ENCODE measurements at regions not wholly inside any gene's neighbourhood (a gene's known extent, or its start where the extent isn't known, plus 50 kb on each side); places are given as distances from the start of the nearest gene placed in this dataset.

DNA sequence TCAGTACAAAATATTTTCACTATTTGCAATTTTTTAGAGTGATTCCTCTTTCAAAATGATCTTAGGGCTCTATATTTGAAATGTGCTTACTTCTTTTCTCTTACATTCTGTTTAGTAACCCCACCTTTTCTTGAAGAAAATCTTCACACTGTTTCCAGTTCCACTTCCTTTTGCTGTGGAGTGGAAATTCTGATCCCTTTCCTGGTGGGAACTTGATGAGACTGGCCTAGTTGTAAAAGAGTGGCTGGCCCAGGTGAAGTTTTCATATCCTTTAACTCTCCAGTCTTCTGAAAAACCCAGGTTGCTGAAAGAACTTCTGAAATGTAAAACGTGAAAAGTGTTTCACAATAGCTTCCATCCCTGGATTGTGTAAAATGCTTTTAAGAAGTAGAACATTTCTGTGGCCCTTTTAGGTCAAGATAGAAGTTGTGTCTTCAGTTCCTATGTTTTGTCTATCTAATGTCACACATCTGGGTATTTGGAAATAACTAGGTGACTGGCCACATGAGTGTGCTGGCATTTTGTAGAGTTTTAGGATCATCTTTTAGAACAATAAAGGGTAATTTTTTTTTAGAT is 84.8 kb upstream of the LRIG1 start:
- 62% methylated on average over 1 of the region's 1 CpG for whole genome bisulfite sequencing
- Histone ChIP-seq H3K27me3 (ENCODE audit: control insufficient read depth in 4 of 4, insufficient read depth in 4 of 4, low read length in 3 of 4) (no peaks in the 10 kb centered on the region), H3K9me3 (ENCODE audit: control insufficient read depth in 4 of 4, low read length in 3 of 4) (no peaks in the 10 kb centered on the region), H3K27ac (ENCODE audit: low read depth in 1 of 2, low read length in 2 of 2) (no peak overlapping the region), H3K36me3 (ENCODE audit: control insufficient read depth in 4 of 4, insufficient read depth in 3 of 4, low read depth in 1 of 4, low read length in 3 of 4) (no peaks in the 10 kb centered on the region), H3K4me3 (ENCODE audit: low read depth in 1 of 3, low read length in 3 of 3) (no peak overlapping the region), H3K9ac (ENCODE audit: low read depth in 1 of 2, low read length in 2 of 2) (no peak overlapping the region), H3K4me1 (ENCODE audit: control insufficient read depth in 4 of 4, insufficient read depth in 4 of 4, low read length in 3 of 4) (peaks cover 0 to 14% (median 7%) of the 10 kb centered on the region in 4 donors)
- TF ChIP-seq JUND (IDR thresholded peaks at IDR 0.05) = no peak
- TF ChIP-seq HNF4G (IDR thresholded peaks at IDR 0.05) = no peak
- TF ChIP-seq RAD21 (IDR thresholded peaks at IDR 0.05) = no peak
- TF ChIP-seq FOXA2 (IDR thresholded peaks at IDR 0.05) = no peak
- TF ChIP-seq FOXA1 (IDR thresholded peaks at IDR 0.05) = no peak
- no peak for TF ChIP-seq HNF4A (conservative IDR thresholded peaks at IDR 0.05)
- TF ChIP-seq, protein P1, sequence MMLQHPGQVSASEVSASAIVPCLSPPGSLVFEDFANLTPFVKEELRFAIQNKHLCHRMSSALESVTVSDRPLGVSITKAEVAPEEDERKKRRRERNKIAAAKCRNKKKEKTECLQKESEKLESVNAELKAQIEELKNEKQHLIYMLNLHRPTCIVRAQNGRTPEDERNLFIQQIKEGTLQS (IDR thresholded peaks at IDR 0.05) = no peak
- no peak for TF ChIP-seq YY1 (IDR thresholded peaks at IDR 0.05)
- TF ChIP-seq TAF1 (conservative IDR thresholded peaks at IDR 0.05) = no peak
- TF ChIP-seq, protein P2, sequence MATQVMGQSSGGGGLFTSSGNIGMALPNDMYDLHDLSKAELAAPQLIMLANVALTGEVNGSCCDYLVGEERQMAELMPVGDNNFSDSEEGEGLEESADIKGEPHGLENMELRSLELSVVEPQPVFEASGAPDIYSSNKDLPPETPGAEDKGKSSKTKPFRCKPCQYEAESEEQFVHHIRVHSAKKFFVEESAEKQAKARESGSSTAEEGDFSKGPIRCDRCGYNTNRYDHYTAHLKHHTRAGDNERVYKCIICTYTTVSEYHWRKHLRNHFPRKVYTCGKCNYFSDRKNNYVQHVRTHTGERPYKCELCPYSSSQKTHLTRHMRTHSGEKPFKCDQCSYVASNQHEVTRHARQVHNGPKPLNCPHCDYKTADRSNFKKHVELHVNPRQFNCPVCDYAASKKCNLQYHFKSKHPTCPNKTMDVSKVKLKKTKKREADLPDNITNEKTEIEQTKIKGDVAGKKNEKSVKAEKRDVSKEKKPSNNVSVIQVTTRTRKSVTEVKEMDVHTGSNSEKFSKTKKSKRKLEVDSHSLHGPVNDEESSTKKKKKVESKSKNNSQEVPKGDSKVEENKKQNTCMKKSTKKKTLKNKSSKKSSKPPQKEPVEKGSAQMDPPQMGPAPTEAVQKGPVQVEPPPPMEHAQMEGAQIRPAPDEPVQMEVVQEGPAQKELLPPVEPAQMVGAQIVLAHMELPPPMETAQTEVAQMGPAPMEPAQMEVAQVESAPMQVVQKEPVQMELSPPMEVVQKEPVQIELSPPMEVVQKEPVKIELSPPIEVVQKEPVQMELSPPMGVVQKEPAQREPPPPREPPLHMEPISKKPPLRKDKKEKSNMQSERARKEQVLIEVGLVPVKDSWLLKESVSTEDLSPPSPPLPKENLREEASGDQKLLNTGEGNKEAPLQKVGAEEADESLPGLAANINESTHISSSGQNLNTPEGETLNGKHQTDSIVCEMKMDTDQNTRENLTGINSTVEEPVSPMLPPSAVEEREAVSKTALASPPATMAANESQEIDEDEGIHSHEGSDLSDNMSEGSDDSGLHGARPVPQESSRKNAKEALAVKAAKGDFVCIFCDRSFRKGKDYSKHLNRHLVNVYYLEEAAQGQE (IDR thresholded peaks at IDR 0.05) = no peak
- no peak for TF ChIP-seq SP1 (IDR thresholded peaks at IDR 0.05)
- TF ChIP-seq EGR1 (IDR thresholded peaks at IDR 0.05; ENCODE audit: low read depth in 2 of 2) = no peak
- TF ChIP-seq, protein P3, sequence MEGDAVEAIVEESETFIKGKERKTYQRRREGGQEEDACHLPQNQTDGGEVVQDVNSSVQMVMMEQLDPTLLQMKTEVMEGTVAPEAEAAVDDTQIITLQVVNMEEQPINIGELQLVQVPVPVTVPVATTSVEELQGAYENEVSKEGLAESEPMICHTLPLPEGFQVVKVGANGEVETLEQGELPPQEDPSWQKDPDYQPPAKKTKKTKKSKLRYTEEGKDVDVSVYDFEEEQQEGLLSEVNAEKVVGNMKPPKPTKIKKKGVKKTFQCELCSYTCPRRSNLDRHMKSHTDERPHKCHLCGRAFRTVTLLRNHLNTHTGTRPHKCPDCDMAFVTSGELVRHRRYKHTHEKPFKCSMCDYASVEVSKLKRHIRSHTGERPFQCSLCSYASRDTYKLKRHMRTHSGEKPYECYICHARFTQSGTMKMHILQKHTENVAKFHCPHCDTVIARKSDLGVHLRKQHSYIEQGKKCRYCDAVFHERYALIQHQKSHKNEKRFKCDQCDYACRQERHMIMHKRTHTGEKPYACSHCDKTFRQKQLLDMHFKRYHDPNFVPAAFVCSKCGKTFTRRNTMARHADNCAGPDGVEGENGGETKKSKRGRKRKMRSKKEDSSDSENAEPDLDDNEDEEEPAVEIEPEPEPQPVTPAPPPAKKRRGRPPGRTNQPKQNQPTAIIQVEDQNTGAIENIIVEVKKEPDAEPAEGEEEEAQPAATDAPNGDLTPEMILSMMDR (IDR thresholded peaks at IDR 0.05; ENCODE audit: low read depth, low read length, missing input control) = no peak
- TF ChIP-seq, protein P4, sequence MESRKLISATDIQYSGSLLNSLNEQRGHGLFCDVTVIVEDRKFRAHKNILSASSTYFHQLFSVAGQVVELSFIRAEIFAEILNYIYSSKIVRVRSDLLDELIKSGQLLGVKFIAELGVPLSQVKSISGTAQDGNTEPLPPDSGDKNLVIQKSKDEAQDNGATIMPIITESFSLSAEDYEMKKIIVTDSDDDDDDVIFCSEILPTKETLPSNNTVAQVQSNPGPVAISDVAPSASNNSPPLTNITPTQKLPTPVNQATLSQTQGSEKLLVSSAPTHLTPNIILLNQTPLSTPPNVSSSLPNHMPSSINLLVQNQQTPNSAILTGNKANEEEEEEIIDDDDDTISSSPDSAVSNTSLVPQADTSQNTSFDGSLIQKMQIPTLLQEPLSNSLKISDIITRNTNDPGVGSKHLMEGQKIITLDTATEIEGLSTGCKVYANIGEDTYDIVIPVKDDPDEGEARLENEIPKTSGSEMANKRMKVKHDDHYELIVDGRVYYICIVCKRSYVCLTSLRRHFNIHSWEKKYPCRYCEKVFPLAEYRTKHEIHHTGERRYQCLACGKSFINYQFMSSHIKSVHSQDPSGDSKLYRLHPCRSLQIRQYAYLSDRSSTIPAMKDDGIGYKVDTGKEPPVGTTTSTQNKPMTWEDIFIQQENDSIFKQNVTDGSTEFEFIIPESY (IDR thresholded peaks at IDR 0.05) = no peak
- TF ChIP-seq NR2F2 (IDR thresholded peaks at IDR 0.05) = no peak
- TF ChIP-seq GABPA (IDR thresholded peaks at IDR 0.05 in 1 of 2, conservative IDR thresholded peaks at IDR 0.05 in 1 of 2) = no peak
- TF ChIP-seq, protein P5, sequence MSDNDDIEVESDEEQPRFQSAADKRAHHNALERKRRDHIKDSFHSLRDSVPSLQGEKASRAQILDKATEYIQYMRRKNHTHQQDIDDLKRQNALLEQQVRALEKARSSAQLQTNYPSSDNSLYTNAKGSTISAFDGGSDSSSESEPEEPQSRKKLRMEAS (IDR thresholded peaks at IDR 0.05) = no peak
- no peak for TF ChIP-seq RXRA (IDR thresholded peaks at IDR 0.05)
- no peak for DNase-seq (ENCODE audit: low spot score)

Measured in liver (tissue), 8 donors.